Osteoblast (primary cell): ENCODE measurements at regions not wholly inside any gene's neighbourhood (a gene's known extent, or its start where the extent isn't known, plus 50 kb on each side); places are given as distances from the start of the nearest gene placed in this dataset.

Experiments used
- DNase-seq: peaks from one replicate; pipeline ENCODE4 v3.0.0; 2011; ENCODE audit warnings: low spot score, mixed read lengths; ENCODE audit not compliant: insufficient read length; ENCODE audit errors: missing footprints
- H2AFZ ChIP-seq: 2 replicates; pipeline ENCODE4 v1.6.0; 2011; ENCODE audit warnings: mild to moderate bottlenecking, low read length
- H3K27ac ChIP-seq: 2 replicates; pipeline ENCODE4 v1.5.1; 2011; ENCODE audit warnings: mild to moderate bottlenecking, low read depth, low read length, moderate library complexity
- H3K27me3 ChIP-seq: 2 replicates; pipeline ENCODE4 v1.6.0; 2012; ENCODE audit warnings: mild to moderate bottlenecking, control low read depth, inconsistent platforms, low read length, moderate library complexity; ENCODE audit not compliant: insufficient read depth
- H3K36me3 ChIP-seq: 2 replicates; pipeline ENCODE4 v1.5.1; 2011; ENCODE audit warnings: mild to moderate bottlenecking, low read length, control low read depth, moderate library complexity; ENCODE audit not compliant: insufficient read depth
- H3K4me1 ChIP-seq: 2 replicates; pipeline ENCODE4 v1.5.1; 2011; ENCODE audit warnings: mild to moderate bottlenecking, low read length, control low read depth, moderate library complexity; ENCODE audit not compliant: insufficient read depth
- H3K4me2 ChIP-seq: 2 replicates; pipeline ENCODE4 v1.6.0; 2011; ENCODE audit warnings: mild to moderate bottlenecking, low read length; ENCODE audit not compliant: insufficient read depth
- H3K4me3 ChIP-seq: fragments of 200-600 bp; sonication (generic); 3 replicates; pipeline ENCODE4 v1.5.1; 2012; ENCODE audit warnings: mild to moderate bottlenecking, low read length, inconsistent platforms; ENCODE audit not compliant: insufficient read depth
- H3K79me2 ChIP-seq: 2 replicates; pipeline ENCODE4 v1.6.0; 2012; ENCODE audit warnings: mild to moderate bottlenecking, low read length, control low read depth, inconsistent platforms; ENCODE audit not compliant: insufficient read depth
- H3K9me3 ChIP-seq: 2 replicates; pipeline ENCODE4 v1.5.1; 2011; ENCODE audit warnings: low read depth, low read length, control low read depth
- H4K20me1 ChIP-seq: 2 replicates; pipeline ENCODE4 v1.6.0; 2012; ENCODE audit warnings: mild to moderate bottlenecking, low read length, control low read depth; ENCODE audit not compliant: insufficient read depth
- CTCF ChIP-seq: IDR thresholded peaks from 2 replicates; pipeline ENCODE4 v1.5.1; 2011; ENCODE audit warnings: mild to moderate bottlenecking, low read depth, low read length, moderate library complexity; ENCODE audit errors: extremely low read depth

DNA sequence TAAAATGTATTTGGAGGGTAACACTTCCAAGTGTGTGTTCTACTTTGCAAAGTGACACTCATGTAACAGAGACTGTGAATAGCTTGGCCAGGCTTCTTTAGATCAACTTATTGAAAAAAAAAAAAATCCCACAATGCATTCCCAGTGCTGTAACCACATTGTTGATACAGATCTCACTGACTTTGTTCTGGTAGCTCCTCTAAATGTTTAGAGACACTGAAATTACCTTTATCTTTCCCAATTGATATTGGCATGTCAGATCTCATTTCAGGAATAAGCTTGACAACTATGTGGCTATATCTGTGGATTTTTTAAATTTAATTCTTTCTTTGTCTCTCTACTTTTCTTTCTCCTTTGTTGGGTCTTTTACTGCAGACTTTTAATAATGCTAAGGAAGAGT, 1018.9 kb upstream of the PRMT6 start:
- H3K27me3 ChIP-seq = no peaks in the 10 kb centered on the region
- H3K4me1 ChIP-seq = no peaks in the 10 kb centered on the region
- H4K20me1 ChIP-seq = no peaks in the 10 kb centered on the region
- no peak overlapping the region for H3K4me2 ChIP-seq
- no peaks in the 10 kb centered on the region for H3K79me2 ChIP-seq
- H3K9me3 ChIP-seq = peaks cover 2% of the 10 kb centered on the region
- H3K4me3 ChIP-seq = no peak overlapping the region
- no peak overlapping the region for H2AFZ ChIP-seq
- no peak for TF ChIP-seq CTCF
- no peaks in the 10 kb centered on the region for H3K36me3 ChIP-seq
- H3K27ac ChIP-seq = no peak overlapping the region
- DNase-seq = no peak

- H3K27ac ChIP-seq = no peak overlapping the region
- no peaks in the 10 kb centered on the region for H4K20me1 ChIP-seq
- H3K36me3 ChIP-seq = no peaks in the 10 kb centered on the region
- DNase-seq = no peak
- no peaks in the 10 kb centered on the region for H3K27me3 ChIP-seq
- no peak overlapping the region for H3K4me2 ChIP-seq
- no peak overlapping the region for H3K4me3 ChIP-seq
- TF ChIP-seq CTCF = no peak
- no peaks in the 10 kb centered on the region for H3K4me1 ChIP-seq
- H2AFZ ChIP-seq = no peak overlapping the region
- peaks cover 2% of the 10 kb centered on the region for H3K9me3 ChIP-seq
- no peaks in the 10 kb centered on the region for H3K79me2 ChIP-seq
Observed at GRCh38 chr1:106038260-106038659, 1018.2 kb upstream of the PRMT6 start.

DNA sequence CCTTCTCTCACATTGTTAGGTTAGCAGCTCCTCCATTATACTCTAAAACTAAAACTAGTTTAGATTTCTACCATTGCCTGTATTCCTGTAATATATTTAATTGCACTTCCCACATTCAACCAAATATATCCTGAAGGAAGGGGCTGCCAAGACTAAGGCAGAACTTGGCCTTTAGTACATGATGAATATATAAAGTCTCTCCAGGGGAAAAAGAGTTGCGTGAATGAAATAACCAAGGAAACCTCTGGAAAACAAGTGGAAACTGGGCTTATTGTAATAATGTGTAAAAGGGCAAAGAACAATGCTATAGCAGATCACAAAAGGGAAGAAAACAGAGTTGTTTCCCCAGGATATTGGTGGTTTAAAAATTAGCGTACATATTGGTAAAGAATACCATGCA, 1012.5 kb upstream of the PRMT6 start:
- Histone ChIP-seq H3K4me3 (no peak overlapping the region), H3K9me3 (no peaks in the 10 kb centered on the region), H3K36me3 (no peaks in the 10 kb centered on the region), H3K27ac (no peak overlapping the region), H3K27me3 (no peaks in the 10 kb centered on the region), H3K4me2 (no peak overlapping the region), H3K79me2 (no peaks in the 10 kb centered on the region), H4K20me1 (no peaks in the 10 kb centered on the region), H2AFZ (no peak overlapping the region), H3K4me1 (no peaks in the 10 kb centered on the region)
- DNase-seq = no peak
- TF ChIP-seq CTCF = no peak

DNA sequence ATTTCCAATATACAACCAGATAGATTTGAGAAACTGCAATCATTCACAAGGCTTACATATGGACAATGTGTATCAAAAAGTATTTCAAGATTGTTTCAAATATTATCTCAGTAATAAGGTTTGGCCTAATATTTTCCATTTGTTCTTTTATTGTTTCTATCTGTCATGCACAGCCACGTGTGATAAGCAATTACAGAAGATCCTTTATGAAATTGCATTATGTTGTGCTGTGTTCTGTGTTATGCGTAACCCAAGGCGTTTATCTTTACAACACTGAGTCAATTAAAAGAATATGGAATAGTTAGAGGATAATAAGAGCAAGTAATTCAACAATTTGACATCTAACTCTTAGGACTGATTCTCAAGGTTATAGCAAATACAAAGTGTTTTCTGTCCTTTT, 1009.3 kb upstream of the PRMT6 start:
- no peaks in the 10 kb centered on the region for H4K20me1 ChIP-seq
- no peak overlapping the region for H3K27ac ChIP-seq
- TF ChIP-seq CTCF = no peak
- no peak overlapping the region for H3K4me3 ChIP-seq
- H3K27me3 ChIP-seq = no peaks in the 10 kb centered on the region
- H3K9me3 ChIP-seq = no peaks in the 10 kb centered on the region
- H2AFZ ChIP-seq = no peak overlapping the region
- H3K4me1 ChIP-seq = no peaks in the 10 kb centered on the region
- no peaks in the 10 kb centered on the region for H3K79me2 ChIP-seq
- no peak for DNase-seq
- H3K36me3 ChIP-seq = no peaks in the 10 kb centered on the region
- H3K4me2 ChIP-seq = no peak overlapping the region
